ENCODE measurements at regions not wholly inside any gene's neighbourhood (a gene's known extent, or its start where the extent isn't known, plus 50 kb on each side); places are given as distances from the start of the nearest gene placed in this dataset.

- ChIA-PET CTCF (ENCODE audit: low intra/inter-chr PET ratio) (no interaction called here), POLR2A (interaction anchor here (0.8 kb wide), 1 partner anchor 470 kb away, joined by 3 read pairs; no protein-coding TSS in a partner anchor)
- no peaks in the 10 kb centered on the region for H3K36me3 ChIP-seq (ENCODE audit: control insufficient read depth, insufficient read depth, low read length)
- no peaks in the 10 kb centered on the region for H3K9me3 ChIP-seq (replicated peaks; ENCODE audit: control insufficient read depth, insufficient read depth, low read depth, low read length)
- no peak for ATAC-seq
- no peaks in the 10 kb centered on the region for H3K79me2 ChIP-seq (ENCODE audit: control insufficient read depth, insufficient read depth, low read length)
- FAIRE-seq, result no peak
- H3K4me3 ChIP-seq, result no peak overlapping the region
- no peaks in the 10 kb centered on the region for H4K20me1 ChIP-seq (replicated peaks; ENCODE audit: control insufficient read depth, insufficient read depth, low read length)
- DNase-seq (ENCODE audit: extremely low read depth in 1 of 4, low spot score in 3 of 4), result no peak
- no peak overlapping the region for H3K9ac ChIP-seq (ENCODE audit: insufficient read depth in 1 of 2, low read depth in 2 of 2, low read length in 2 of 2)
- H3K27ac ChIP-seq (ENCODE audit: extremely low read depth, low read depth, low read length), result no peak overlapping the region
- WGBS (ENCODE audit: insufficient coverage, low coverage, missing lambda C conversion rate), result 11% methylated on average over 12 of the region's 12 CpGs
- H3K4me1 ChIP-seq (replicated peaks in 1 of 2; ENCODE audit: control insufficient read depth in 2 of 2, insufficient read depth in 2 of 2, low read length in 2 of 2), result no peaks in the 10 kb centered on the region; a peak in 1 of 5 replicates
- intact Hi-C loops (cut with micrococcal nuclease), result no loop called here
- BruUV-seq (replicated peaks), result no TSS peak
- in situ Hi-C loops (cut with MboI), result no loop called here
- H2AFZ ChIP-seq (ENCODE audit: low read depth, low read length), result no peak overlapping the region
- no peaks in the 10 kb centered on the region for H3K27me3 ChIP-seq (ENCODE audit: control insufficient read depth in 2 of 2, insufficient read depth in 2 of 2, low read length in 2 of 2)
- no peak overlapping the region for H3K4me2 ChIP-seq (ENCODE audit: insufficient read depth, low read length)
- no peaks in the 10 kb centered on the region for H3K9me1 ChIP-seq (ENCODE audit: control insufficient read depth, insufficient read depth, low read length)
- TF ChIP-seq, protein P1, sequence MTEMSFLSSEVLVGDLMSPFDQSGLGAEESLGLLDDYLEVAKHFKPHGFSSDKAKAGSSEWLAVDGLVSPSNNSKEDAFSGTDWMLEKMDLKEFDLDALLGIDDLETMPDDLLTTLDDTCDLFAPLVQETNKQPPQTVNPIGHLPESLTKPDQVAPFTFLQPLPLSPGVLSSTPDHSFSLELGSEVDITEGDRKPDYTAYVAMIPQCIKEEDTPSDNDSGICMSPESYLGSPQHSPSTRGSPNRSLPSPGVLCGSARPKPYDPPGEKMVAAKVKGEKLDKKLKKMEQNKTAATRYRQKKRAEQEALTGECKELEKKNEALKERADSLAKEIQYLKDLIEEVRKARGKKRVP (CRISPR knock-in tag; IDR thresholded peaks at IDR 0.05), result no peak
- no peak for TF ChIP-seq MAZ (CRISPR knock-in tag; conservative IDR thresholded peaks at IDR 0.05 in 1 of 2, IDR thresholded peaks at IDR 0.05 in 1 of 2)
- no peak for TF ChIP-seq ZNF347 (CRISPR knock-in tag; IDR thresholded peaks at IDR 0.05; ENCODE audit: low read depth)
- no peak for TF ChIP-seq ZNF175 (CRISPR knock-in tag; IDR thresholded peaks at IDR 0.05; ENCODE audit: low read depth)
- TF ChIP-seq, protein P2, sequence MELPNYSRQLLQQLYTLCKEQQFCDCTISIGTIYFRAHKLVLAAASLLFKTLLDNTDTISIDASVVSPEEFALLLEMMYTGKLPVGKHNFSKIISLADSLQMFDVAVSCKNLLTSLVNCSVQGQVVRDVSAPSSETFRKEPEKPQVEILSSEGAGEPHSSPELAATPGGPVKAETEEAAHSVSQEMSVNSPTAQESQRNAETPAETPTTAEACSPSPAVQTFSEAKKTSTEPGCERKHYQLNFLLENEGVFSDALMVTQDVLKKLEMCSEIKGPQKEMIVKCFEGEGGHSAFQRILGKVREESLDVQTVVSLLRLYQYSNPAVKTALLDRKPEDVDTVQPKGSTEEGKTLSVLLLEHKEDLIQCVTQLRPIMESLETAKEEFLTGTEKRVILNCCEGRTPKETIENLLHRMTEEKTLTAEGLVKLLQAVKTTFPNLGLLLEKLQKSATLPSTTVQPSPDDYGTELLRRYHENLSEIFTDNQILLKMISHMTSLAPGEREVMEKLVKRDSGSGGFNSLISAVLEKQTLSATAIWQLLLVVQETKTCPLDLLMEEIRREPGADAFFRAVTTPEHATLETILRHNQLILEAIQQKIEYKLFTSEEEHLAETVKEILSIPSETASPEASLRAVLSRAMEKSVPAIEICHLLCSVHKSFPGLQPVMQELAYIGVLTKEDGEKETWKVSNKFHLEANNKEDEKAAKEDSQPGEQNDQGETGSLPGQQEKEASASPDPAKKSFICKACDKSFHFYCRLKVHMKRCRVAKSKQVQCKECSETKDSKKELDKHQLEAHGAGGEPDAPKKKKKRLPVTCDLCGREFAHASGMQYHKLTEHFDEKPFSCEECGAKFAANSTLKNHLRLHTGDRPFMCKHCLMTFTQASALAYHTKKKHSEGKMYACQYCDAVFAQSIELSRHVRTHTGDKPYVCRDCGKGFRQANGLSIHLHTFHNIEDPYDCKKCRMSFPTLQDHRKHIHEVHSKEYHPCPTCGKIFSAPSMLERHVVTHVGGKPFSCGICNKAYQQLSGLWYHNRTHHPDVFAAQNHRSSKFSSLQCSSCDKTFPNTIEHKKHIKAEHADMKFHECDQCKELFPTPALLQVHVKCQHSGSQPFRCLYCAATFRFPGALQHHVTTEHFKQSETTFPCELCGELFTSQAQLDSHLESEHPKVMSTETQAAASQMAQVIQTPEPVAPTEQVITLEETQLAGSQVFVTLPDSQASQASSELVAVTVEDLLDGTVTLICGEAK (IDR thresholded peaks at IDR 0.05), result no peak
- TF ChIP-seq, protein P2 (CRISPR knock-in tag; IDR thresholded peaks at IDR 0.05), result no peak
- no peak for TF ChIP-seq HNRNPLL (IDR thresholded peaks at IDR 0.05; ENCODE audit: low read depth, low read length, poor library complexity, severe bottlenecking)
- TF ChIP-seq, protein P3, sequence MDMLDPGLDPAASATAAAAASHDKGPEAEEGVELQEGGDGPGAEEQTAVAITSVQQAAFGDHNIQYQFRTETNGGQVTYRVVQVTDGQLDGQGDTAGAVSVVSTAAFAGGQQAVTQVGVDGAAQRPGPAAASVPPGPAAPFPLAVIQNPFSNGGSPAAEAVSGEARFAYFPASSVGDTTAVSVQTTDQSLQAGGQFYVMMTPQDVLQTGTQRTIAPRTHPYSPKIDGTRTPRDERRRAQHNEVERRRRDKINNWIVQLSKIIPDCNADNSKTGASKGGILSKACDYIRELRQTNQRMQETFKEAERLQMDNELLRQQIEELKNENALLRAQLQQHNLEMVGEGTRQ (CRISPR knock-in tag; IDR thresholded peaks at IDR 0.05), result no peak
- no peak for TF ChIP-seq SETDB1 (IDR thresholded peaks at IDR 0.05; ENCODE audit: low read length)
Observed at GRCh38 chr4:83779103-83780052, 243.5 kb downstream of the GPAT3 start.

All from K562 (cell line).